ENCODE measurements at regions not wholly inside any gene's neighbourhood (a gene's known extent, or its start where the extent isn't known, plus 50 kb on each side); places are given as distances from the start of the nearest gene placed in this dataset.

GRCh38 chr9:75456698-75457097, 368.4 kb downstream of the OSTF1 start:
- TF ChIP-seq POLR2AphosphoS5 (IDR thresholded peaks at IDR 0.05; ENCODE audit: borderline replicate concordance, low read depth, low read length): no peak
- no peak for TF ChIP-seq EZH2 (IDR thresholded peaks at IDR 0.05)
- no peak for TF ChIP-seq FOXP2 (optimal IDR thresholded peaks at IDR 0.05; ENCODE audit: control extremely low read depth, extremely low read length, insufficient read depth)
